H9 (cell line): ENCODE measurements at regions not wholly inside any gene's neighbourhood (a gene's known extent, or its start where the extent isn't known, plus 50 kb on each side); places are given as distances from the start of the nearest gene placed in this dataset.

ENCODE experiments used
- DNase-seq: peaks from one replicate; pipeline ENCODE4 v3.0.0-alpha.2; 2017
- H2AFZ ChIP-seq: one replicate; pipeline ENCODE4 v1.6.1; 2013; ENCODE audit warnings: mild to moderate bottlenecking, low read length, control low read depth, moderate library complexity
- H2AK5ac ChIP-seq: 2 replicates; pipeline ENCODE4 v1.6.1; 2013; ENCODE audit warnings: low read length, control low read depth, mixed read lengths; ENCODE audit not compliant: insufficient read length
- H2BK120ac ChIP-seq: one replicate; pipeline ENCODE4 v1.6.1; 2013; ENCODE audit warnings: low read depth, mild to moderate bottlenecking, low read length, control low read depth, inconsistent platforms; ENCODE audit not compliant: poor library complexity, severe bottlenecking
- H2BK12ac ChIP-seq: 2 replicates; pipeline ENCODE4 v1.6.1; 2013; ENCODE audit warnings: low read length, control low read depth, mixed read lengths, low read depth; ENCODE audit not compliant: insufficient read length
- H2BK15ac ChIP-seq: 2 replicates; pipeline ENCODE4 v1.6.1; 2013; ENCODE audit warnings: low read depth, low read length, control low read depth
- H2BK20ac ChIP-seq: one replicate; pipeline ENCODE4 v1.6.1; 2013; ENCODE audit warnings: low read depth, mild to moderate bottlenecking, low read length, control low read depth, inconsistent platforms; ENCODE audit not compliant: poor library complexity, severe bottlenecking
- H2BK5ac ChIP-seq: 2 replicates; pipeline ENCODE4 v1.6.1; 2013; ENCODE audit warnings: low read length, control low read depth, mixed read lengths; ENCODE audit not compliant: insufficient read length
- H3K14ac ChIP-seq: 2 replicates; pipeline ENCODE4 v1.6.1; 2013; ENCODE audit warnings: low read length, control low read depth; ENCODE audit not compliant: insufficient read depth
- H3K18ac ChIP-seq: 2 replicates; pipeline ENCODE4 v1.6.1; 2013; ENCODE audit warnings: low read depth, mild to moderate bottlenecking, mixed read lengths, low read length, control low read depth; ENCODE audit not compliant: insufficient read length
- H3K23ac ChIP-seq: 2 replicates; pipeline ENCODE4 v1.6.1; 2013; ENCODE audit warnings: low read length, control low read depth, mixed read lengths, low read depth; ENCODE audit not compliant: insufficient read length
- H3K23me2 ChIP-seq: 2 replicates; pipeline ENCODE4 v1.6.1; 2013; ENCODE audit warnings: low read depth, mild to moderate bottlenecking, mixed read lengths, low read length, control low read depth; ENCODE audit not compliant: insufficient read length, poor library complexity, severe bottlenecking
- H3K27ac ChIP-seq: 2 replicates; pipeline ENCODE4 v1.5.1; 2013; ENCODE audit warnings: low read length, control low read depth, mixed read lengths, low read depth; ENCODE audit not compliant: insufficient read length
- H3K27me3 ChIP-seq: 2 replicates; pipeline ENCODE4 v1.6.1; 2013; ENCODE audit warnings: low read length, control low read depth, inconsistent platforms; ENCODE audit not compliant: insufficient read depth
- H3K4ac ChIP-seq: 2 replicates; pipeline ENCODE4 v1.6.1; 2013; ENCODE audit warnings: low read depth, mild to moderate bottlenecking, control low read depth, inconsistent platforms, low read length, moderate library complexity
- H3K4me1 ChIP-seq: 2 replicates; pipeline ENCODE4 v1.6.1; 2013; ENCODE audit warnings: low read length, control low read depth, inconsistent platforms; ENCODE audit not compliant: insufficient read depth
- H3K4me2 ChIP-seq: 2 replicates; pipeline ENCODE4 v1.6.1; 2013; ENCODE audit warnings: low read length, control low read depth, mixed read lengths; ENCODE audit not compliant: insufficient read length, insufficient read depth
- H3K56ac ChIP-seq: 2 replicates; pipeline ENCODE4 v1.6.1; 2013; ENCODE audit warnings: low read depth, mild to moderate bottlenecking, mixed read lengths, low read length, control low read depth; ENCODE audit not compliant: insufficient read length
- H3K79me1 ChIP-seq: 2 replicates; pipeline ENCODE4 v1.6.1; 2013; ENCODE audit warnings: low read depth, mild to moderate bottlenecking, moderate library complexity, low read length, control low read depth, inconsistent platforms; ENCODE audit not compliant: insufficient read depth, poor library complexity, severe bottlenecking
- H3K79me2 ChIP-seq: 2 replicates; pipeline ENCODE4 v1.6.1; 2013; ENCODE audit warnings: low read length, control low read depth, inconsistent platforms; ENCODE audit not compliant: insufficient read depth
- H3K9ac ChIP-seq: 2 replicates; pipeline ENCODE4 v1.6.1; 2013; ENCODE audit warnings: low read length, control low read depth, mixed read lengths; ENCODE audit not compliant: insufficient read length; ENCODE audit errors: extremely low read depth
- H3K9me3 ChIP-seq: one replicate; pipeline ENCODE4 v1.6.1; 2013; ENCODE audit warnings: low read depth, low read length, inconsistent platforms; ENCODE audit not compliant: control insufficient read depth
- H3T11ph ChIP-seq: one replicate; pipeline ENCODE4 v1.6.1; 2013; ENCODE audit warnings: mild to moderate bottlenecking, low read length, control low read depth, inconsistent platforms
- H4K20me1 ChIP-seq: one replicate; pipeline ENCODE4 v1.6.1; 2013; ENCODE audit not compliant: control insufficient read depth, insufficient read length, insufficient read depth
- H4K5ac ChIP-seq: 2 replicates; pipeline ENCODE4 v1.6.1; 2013; ENCODE audit warnings: low read depth, mild to moderate bottlenecking, mixed read lengths, low read length, control low read depth; ENCODE audit not compliant: insufficient read length
- H4K8ac ChIP-seq: replicated peaks from 2 replicates; pipeline ENCODE4 v1.6.1; 2013; ENCODE audit warnings: low read length, control low read depth, mixed read lengths, low read depth; ENCODE audit not compliant: insufficient read length
- H4K91ac ChIP-seq: 2 replicates; pipeline ENCODE4 v1.6.1; 2013; ENCODE audit warnings: low read depth, mild to moderate bottlenecking, moderate library complexity, mixed read lengths, low read length, control low read depth; ENCODE audit not compliant: insufficient read length
- H3K27ac Mint-ChIP-seq, 3 experiments: 2 replicates in 2 of 3; 3 replicates in 1 of 3; pipeline ENCODE4 v1.8.0; 2020 to 2021; ENCODE audit warnings: mixed read lengths in 3 of 3, mild to moderate bottlenecking in 1 of 3, moderate library complexity in 1 of 3
- H3K27me3 Mint-ChIP-seq: 2 replicates; pipeline ENCODE4 v1.8.0; 2021; ENCODE audit warnings: low read depth, mild to moderate bottlenecking, moderate library complexity, mixed read lengths
- H3K36me3 Mint-ChIP-seq, 3 experiments: 2 replicates in 2 of 3; 3 replicates in 1 of 3; pipeline ENCODE4 v1.8.0; 2020 to 2021; ENCODE audit warnings: low read depth in 3 of 3, mixed read lengths in 3 of 3; ENCODE audit not compliant: insufficient read depth in 1 of 3
- H3K4me1 Mint-ChIP-seq, 2 experiments: 2 replicates each; pipeline ENCODE4 v1.8.0; 2020; ENCODE audit warnings: mixed read lengths in 2 of 2
- H3K4me3 Mint-ChIP-seq, 2 experiments: 2 replicates in 1 of 2; 3 replicates in 1 of 2; pipeline ENCODE4 v1.8.0; 2020 to 2021; ENCODE audit warnings: mild to moderate bottlenecking in 2 of 2, mixed read lengths in 2 of 2, moderate library complexity in 1 of 2
- H3K9me3 Mint-ChIP-seq, 2 experiments: 2 replicates in 1 of 2; 3 replicates in 1 of 2; pipeline ENCODE4 v1.8.0; 2020; ENCODE audit warnings: mild to moderate bottlenecking in 2 of 2, mixed read lengths in 2 of 2, moderate library complexity in 1 of 2
- WGBS: extraction: QIAGEN DNeasy Blood & Tissue Kit; methylation state at CpG from one replicate; pipeline ENCODE4 v1.1.7; 2013; ENCODE audit warnings: missing lambda C conversion rate, low lambda C conversion rate, mixed read lengths; ENCODE audit not compliant: insufficient read length; ENCODE audit errors: extremely low coverage; 5-methylcytosine and 5-hydroxymethylcytosine counted together
- TF ChIP-seq, protein P1 (sequence below): fragments of 200-600 bp; sonication (generic); conservative IDR thresholded peaks from 3 replicates; pipeline ENCODE4 v1.8.0; 2021; ENCODE audit warnings: antibody characterized with exemption, mild to moderate bottlenecking

DNA sequence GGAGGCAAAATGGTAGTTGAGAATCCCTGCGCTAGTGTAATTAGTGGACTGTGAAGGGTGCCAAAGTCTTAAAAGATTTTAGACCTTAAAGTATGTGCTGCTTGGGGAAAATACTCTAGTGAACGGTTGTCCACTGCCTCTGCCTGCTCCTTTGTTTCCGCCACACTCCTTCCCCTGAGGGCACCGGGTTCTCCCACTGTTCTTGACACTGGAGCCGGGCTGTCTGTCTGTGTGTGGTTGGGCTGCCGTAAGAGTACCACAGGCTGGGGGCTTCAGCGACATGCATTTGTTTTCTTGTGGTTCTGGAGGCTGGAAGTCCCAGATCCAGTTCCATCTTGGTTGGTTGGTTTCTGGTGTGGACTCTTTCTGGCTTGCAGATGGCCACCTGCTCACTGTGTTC, 76.2 kb downstream of the CLDN34 start:
- Mint-ChIP-seq H3K27ac (no peak overlapping the region), H3K9me3 (peaks cover 31 to 49% of the 10 kb centered on the region in 2 experiments), H3K4me1 (peaks cover 52 to 59% of the 10 kb centered on the region in 2 experiments), H3K36me3 (peaks cover 4 to 11% (median 4%) of the 10 kb centered on the region in 3 experiments; a peak in 3 of 7 replicates), H3K27me3 (no peaks in the 10 kb centered on the region), H3K4me3 (no peak overlapping the region)
- DNase-seq = no peak
- H2BK120ac ChIP-seq = no peak overlapping the region
- H3T11ph ChIP-seq = no peak overlapping the region
- no peak overlapping the region for H3K27ac ChIP-seq
- no peak overlapping the region for H2AFZ ChIP-seq
- H2BK12ac ChIP-seq = no peak overlapping the region
- no peak overlapping the region for H2BK5ac ChIP-seq
- no peaks in the 10 kb centered on the region for H3K23me2 ChIP-seq
- TF ChIP-seq, protein P1, sequence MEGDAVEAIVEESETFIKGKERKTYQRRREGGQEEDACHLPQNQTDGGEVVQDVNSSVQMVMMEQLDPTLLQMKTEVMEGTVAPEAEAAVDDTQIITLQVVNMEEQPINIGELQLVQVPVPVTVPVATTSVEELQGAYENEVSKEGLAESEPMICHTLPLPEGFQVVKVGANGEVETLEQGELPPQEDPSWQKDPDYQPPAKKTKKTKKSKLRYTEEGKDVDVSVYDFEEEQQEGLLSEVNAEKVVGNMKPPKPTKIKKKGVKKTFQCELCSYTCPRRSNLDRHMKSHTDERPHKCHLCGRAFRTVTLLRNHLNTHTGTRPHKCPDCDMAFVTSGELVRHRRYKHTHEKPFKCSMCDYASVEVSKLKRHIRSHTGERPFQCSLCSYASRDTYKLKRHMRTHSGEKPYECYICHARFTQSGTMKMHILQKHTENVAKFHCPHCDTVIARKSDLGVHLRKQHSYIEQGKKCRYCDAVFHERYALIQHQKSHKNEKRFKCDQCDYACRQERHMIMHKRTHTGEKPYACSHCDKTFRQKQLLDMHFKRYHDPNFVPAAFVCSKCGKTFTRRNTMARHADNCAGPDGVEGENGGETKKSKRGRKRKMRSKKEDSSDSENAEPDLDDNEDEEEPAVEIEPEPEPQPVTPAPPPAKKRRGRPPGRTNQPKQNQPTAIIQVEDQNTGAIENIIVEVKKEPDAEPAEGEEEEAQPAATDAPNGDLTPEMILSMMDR = no peak
- no peak overlapping the region for H3K56ac ChIP-seq
- H2BK15ac ChIP-seq = no peak overlapping the region
- H3K9me3 ChIP-seq = no peaks in the 10 kb centered on the region
- H3K27me3 ChIP-seq = no peaks in the 10 kb centered on the region
- no peak overlapping the region for H3K23ac ChIP-seq
- no peak overlapping the region for H3K9ac ChIP-seq
- H2BK20ac ChIP-seq = no peak overlapping the region
- H4K5ac ChIP-seq = no peak overlapping the region
- H3K79me2 ChIP-seq = no peaks in the 10 kb centered on the region; the same call in 1 of the 2 replicates
- no peak overlapping the region for H4K91ac ChIP-seq
- no peak overlapping the region for H2AK5ac ChIP-seq
- no peak overlapping the region for H4K8ac ChIP-seq
- no peak overlapping the region for H3K18ac ChIP-seq
- no peak overlapping the region for H3K4me2 ChIP-seq
- H3K4me1 ChIP-seq = peaks cover 23% of the 10 kb centered on the region; the same call in 1 of the 2 replicates
- no peaks in the 10 kb centered on the region for H3K79me1 ChIP-seq
- no peak overlapping the region for H3K4ac ChIP-seq
- no CpG with 5 or more reads among the region's 7 CpGs for WGBS
- no peaks in the 10 kb centered on the region for H4K20me1 ChIP-seq
- H3K14ac ChIP-seq = no peak overlapping the region
